HepG2 (cell line): ENCODE measurements at regions not wholly inside any gene's neighbourhood (a gene's known extent, or its start where the extent isn't known, plus 50 kb on each side); places are given as distances from the start of the nearest gene placed in this dataset.

Experiments used
- ATAC-seq: fragments of 200-7000 bp; cut with Tn5 transposase; 3 replicates; pipeline ENCODE4 v1.9.1; 2020; ENCODE audit warnings: mild to moderate bottlenecking, moderate library complexity
- BruUV-seq: library from RNA; stranded (reverse); fragments of 400-500 nt; replicated peaks from 2 replicates; lab custom pipeline; 2021; lab: Mats Ljungman, UMichigan
- CTCF ChIA-PET: fragments of 300-600 bp; formaldehyde crosslinking; extraction: SDS; loops from one replicate; lab custom pipeline; 2021; ENCODE audit warnings: low total read pairs, inconsistent platforms, low intra/inter-chr PET ratio; lab: Yijun Ruan, JAX
- POLR2A ChIA-PET: fragments of 350-600 bp; sonication (Branson Sonifier 250); formaldehyde crosslinking; loops from one replicate; lab custom pipeline; 2020; ENCODE audit warnings: antibody characterized with exemption, inconsistent platforms; lab: Yijun Ruan, JAX
- DNase-seq: peaks from one replicate; pipeline ENCODE4 v3.0.0-alpha.2; 2015; ENCODE audit warnings: low spot score
- FAIRE-seq: peaks from 3 replicates; lab custom pipeline; 2011; peaks lifted over from hg19 to GRCh38; lab: Jason Lieb, UNC
- H2AFZ ChIP-seq: one replicate; pipeline ENCODE4 v1.6.1; 2011; ENCODE audit warnings: low read length, inconsistent platforms
- H3K27ac ChIP-seq: fragments of 300-600 bp; 3 replicates; pipeline ENCODE4 v1.8.0; 2011; ENCODE audit warnings: mixed run types, mild to moderate bottlenecking, mixed read lengths, low read length, inconsistent platforms; ENCODE audit not compliant: insufficient read depth; ENCODE audit errors: extremely low read length
- H3K27me3 ChIP-seq, 2 experiments: fragments of 200-600 bp in 1 of 2; 2 replicates in 1 of 2; 3 replicates in 1 of 2; pipeline versions ENCODE4 v1.6.0 to v1.8.0; 2011; ENCODE audit warnings: low read length in 2 of 2, mild to moderate bottlenecking in 2 of 2, moderate library complexity in 2 of 2, inconsistent platforms in 1 of 2; ENCODE audit not compliant: insufficient read depth in 2 of 2, control insufficient read depth in 1 of 2
- H3K36me3 ChIP-seq, 2 experiments: fragments of 200-600 bp in 1 of 2; replicated peaks in 1 of 2; 2 replicates in 1 of 2; 3 replicates in 1 of 2; pipeline versions ENCODE4 v1.5.1 to v1.8.0; 2011; ENCODE audit warnings: low read length in 2 of 2, inconsistent platforms in 1 of 2; ENCODE audit not compliant: insufficient read depth in 2 of 2, control insufficient read depth in 1 of 2
- H3K4me1 ChIP-seq: 2 replicates; pipeline ENCODE4 v1.5.1; 2012; ENCODE audit warnings: low read length, inconsistent platforms; ENCODE audit not compliant: insufficient read depth
- H3K4me2 ChIP-seq: 2 replicates; pipeline ENCODE4 v1.6.0; 2011; ENCODE audit warnings: low read depth, low read length, inconsistent platforms
- H3K4me3 ChIP-seq, 3 experiments: fragments of 200-600 bp in 1 of 3; sonication (generic), shearing (Covaris generic) in 1 of 3; replicated peaks in 1 of 3; 2 replicates each; pipeline ENCODE4 v1.5.1; 2011 to 2016; ENCODE audit warnings: low read length in 3 of 3, inconsistent platforms in 2 of 3, low read depth in 2 of 3, mild to moderate bottlenecking in 2 of 3, control low read depth in 1 of 3, mixed read lengths in 1 of 3; ENCODE audit not compliant: insufficient read depth in 1 of 3
- H3K79me2 ChIP-seq: one replicate; pipeline ENCODE4 v1.6.1; 2011; ENCODE audit warnings: low read length, inconsistent platforms; ENCODE audit not compliant: insufficient read depth
- H3K9ac ChIP-seq: 2 replicates; pipeline ENCODE4 v1.6.0; 2011; ENCODE audit warnings: mild to moderate bottlenecking, low read depth, low read length, inconsistent platforms; ENCODE audit not compliant: insufficient read depth
- H3K9me3 ChIP-seq: 2 replicates; pipeline ENCODE4 v1.5.1; 2012; ENCODE audit warnings: mild to moderate bottlenecking, low read length
- H4K20me1 ChIP-seq: 2 replicates; pipeline ENCODE4 v1.6.0; 2011; ENCODE audit warnings: inconsistent platforms, mild to moderate bottlenecking, low read length, moderate library complexity; ENCODE audit not compliant: insufficient read depth
- EP300 ChIP-seq, 3 experiments: sonication (generic) in 1 of 3; formaldehyde crosslinking in 1 of 3; IDR thresholded peaks; 2 replicates each; pipeline versions ENCODE4 v1.5.1 to v1.6.1; 2011 to 2020; ENCODE audit warnings: low read depth in 2 of 3, low read length in 2 of 3, borderline replicate concordance in 1 of 3, improper control_type of control experiment in 1 of 3, mild to moderate bottlenecking in 1 of 3, missing genetic modification reagents in 1 of 3, moderate library complexity in 1 of 3
- PAX8 ChIP-seq: sonication (generic); formaldehyde crosslinking; IDR thresholded peaks from 2 replicates; pipeline ENCODE4 v1.8.0; 2022; ENCODE audit warnings: mild to moderate bottlenecking, missing genetic modification reagents, borderline replicate concordance
- ZNF652 ChIP-seq: IDR thresholded peaks from 2 replicates; pipeline ENCODE4 v1.6.1; 2016; ENCODE audit warnings: low read depth, borderline replicate concordance
- WGBS: methylation state at CpG from one replicate; pipeline ENCODE4 v1.1.6; 2017; ENCODE audit warnings: low lambda C conversion rate; 5-methylcytosine and 5-hydroxymethylcytosine counted together
- in situ Hi-C: cut with HindIII; loops from 2 replicates; pipeline ENCODE4 v1.10.0; 2017; ENCODE audit warnings: low pct_unique_long_range_greater_than_20kb; ENCODE audit not compliant: extremely low pct_ligation_motif_present
- intact Hi-C: fragments of 100-400 bp; cut with micrococcal nuclease; formaldehyde crosslinking; loops from one replicate; pipeline ENCODE4 v1.10.0; 2022; ENCODE audit not compliant: unreplicated experiment
- TF ChIP-seq, protein P1 (sequence below): IDR thresholded peaks from 2 replicates; pipeline ENCODE4 v1.6.1; 2016; ENCODE audit warnings: mild to moderate bottlenecking
- TF ChIP-seq, protein P2 (sequence below): sonication (generic); formaldehyde crosslinking; IDR thresholded peaks from 2 replicates; pipeline ENCODE4 v1.4.0; 2020; ENCODE audit warnings: missing genetic modification reagents, borderline replicate concordance

DNA sequence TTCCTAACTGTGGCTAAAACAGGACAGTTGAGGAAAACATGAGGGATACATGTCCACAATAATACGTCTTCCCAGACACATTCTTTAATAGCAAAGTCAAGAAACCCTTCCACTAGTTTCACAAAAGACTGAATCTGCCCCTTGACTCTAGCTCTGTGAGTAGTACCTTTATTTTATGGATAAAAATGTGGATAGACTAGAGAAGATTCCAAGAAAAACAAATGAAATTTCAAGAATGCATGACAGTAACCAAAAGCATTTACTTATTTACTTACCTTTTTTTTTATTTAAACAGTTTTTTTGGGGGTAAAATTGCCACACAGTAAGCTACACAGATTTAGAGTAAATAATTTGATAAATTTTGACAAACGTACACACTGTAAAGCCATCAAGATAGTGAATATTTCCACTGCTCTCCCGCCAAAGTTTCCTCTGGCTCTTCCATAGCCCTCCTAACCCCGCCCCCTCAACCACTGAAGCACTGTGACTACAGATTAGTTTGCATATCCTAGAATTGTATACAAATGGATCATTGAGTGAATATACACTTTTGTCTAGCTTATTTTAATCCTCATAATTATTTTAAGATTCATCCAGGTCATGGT is 420.4 kb upstream of the ZMIZ1 start:
- in situ Hi-C loops (no loop called here), intact Hi-C loops (no loop called here)
- H3K4me3 ChIP-seq = no peak overlapping the region
- H3K4me1 ChIP-seq = peaks cover 26% of the 10 kb centered on the region
- H3K36me3 ChIP-seq = no peaks in the 10 kb centered on the region
- ATAC-seq = no peak
- TF ChIP-seq, protein P1, sequence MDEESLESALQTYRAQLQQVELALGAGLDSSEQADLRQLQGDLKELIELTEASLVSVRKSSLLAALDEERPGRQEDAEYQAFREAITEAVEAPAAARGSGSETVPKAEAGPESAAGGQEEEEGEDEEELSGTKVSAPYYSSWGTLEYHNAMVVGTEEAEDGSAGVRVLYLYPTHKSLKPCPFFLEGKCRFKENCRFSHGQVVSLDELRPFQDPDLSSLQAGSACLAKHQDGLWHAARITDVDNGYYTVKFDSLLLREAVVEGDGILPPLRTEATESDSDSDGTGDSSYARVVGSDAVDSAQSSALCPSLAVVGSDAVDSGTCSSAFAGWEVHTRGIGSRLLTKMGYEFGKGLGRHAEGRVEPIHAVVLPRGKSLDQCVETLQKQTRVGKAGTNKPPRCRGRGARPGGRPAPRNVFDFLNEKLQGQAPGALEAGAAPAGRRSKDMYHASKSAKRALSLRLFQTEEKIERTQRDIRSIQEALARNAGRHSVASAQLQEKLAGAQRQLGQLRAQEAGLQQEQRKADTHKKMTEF (CRISPR knock-in tag) = no peak
- TF ChIP-seq, protein P2, sequence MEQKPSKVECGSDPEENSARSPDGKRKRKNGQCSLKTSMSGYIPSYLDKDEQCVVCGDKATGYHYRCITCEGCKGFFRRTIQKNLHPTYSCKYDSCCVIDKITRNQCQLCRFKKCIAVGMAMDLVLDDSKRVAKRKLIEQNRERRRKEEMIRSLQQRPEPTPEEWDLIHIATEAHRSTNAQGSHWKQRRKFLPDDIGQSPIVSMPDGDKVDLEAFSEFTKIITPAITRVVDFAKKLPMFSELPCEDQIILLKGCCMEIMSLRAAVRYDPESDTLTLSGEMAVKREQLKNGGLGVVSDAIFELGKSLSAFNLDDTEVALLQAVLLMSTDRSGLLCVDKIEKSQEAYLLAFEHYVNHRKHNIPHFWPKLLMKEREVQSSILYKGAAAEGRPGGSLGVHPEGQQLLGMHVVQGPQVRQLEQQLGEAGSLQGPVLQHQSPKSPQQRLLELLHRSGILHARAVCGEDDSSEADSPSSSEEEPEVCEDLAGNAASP (CRISPR knock-in tag) = no peak
- TF ChIP-seq EP300 (IDR thresholded peaks at IDR 0.05; ENCODE audit: low read depth in 2 of 2, low read length in 2 of 2) = no peak
- TF ChIP-seq EP300 (CRISPR knock-in tag; IDR thresholded peaks at IDR 0.05; ENCODE audit: borderline replicate concordance) = no peak
- no peak for TF ChIP-seq ZNF652 (CRISPR knock-in tag)
- no peak for TF ChIP-seq PAX8
- H3K27me3 ChIP-seq = no peaks in the 10 kb centered on the region
- no peak overlapping the region for H3K9ac ChIP-seq
- FAIRE-seq = no peak
- POLR2A ChIA-PET = no interaction called here
- H3K4me2 ChIP-seq = no peak overlapping the region
- H2AFZ ChIP-seq = no peak overlapping the region
- WGBS = 84% methylated on average over 4 of the region's 4 CpGs
- no peak overlapping the region for H3K27ac ChIP-seq
- H3K79me2 ChIP-seq = no peaks in the 10 kb centered on the region
- H4K20me1 ChIP-seq = no peaks in the 10 kb centered on the region
- BruUV-seq = no TSS peak
- CTCF ChIA-PET = no interaction called here
- no peak for DNase-seq
- H3K9me3 ChIP-seq = peaks cover 4% of the 10 kb centered on the region; the same call in 1 of the 2 replicates
